NCI-H82 treated with DMSO at 0.1 percent for 48 hours (cell line): ENCODE measurements at regions not wholly inside any gene's neighbourhood (a gene's known extent, or its start where the extent isn't known, plus 50 kb on each side); places are given as distances from the start of the nearest gene placed in this dataset.

Source experiments
- DNase-seq: peaks from one replicate; lab custom pipeline; 2025; ENCODE audit not compliant: unreplicated experiment; lab: John Stamatoyannopoulos, UW

- DNase-seq: peak; percentile 66
Observed at GRCh38 chr9:26597542-26598149, 295.0 kb downstream of the CAAP1 start.

- no peak for DNase-seq
Observed at GRCh38 chr9:26579056-26579455, 313.5 kb downstream of the CAAP1 start.

- no peak for DNase-seq
Observed at GRCh38 chr9:26574898-26575440, 317.6 kb downstream of the CAAP1 start.

- no peak for DNase-seq
Observed at GRCh38 chr9:26574256-26574655, 318.3 kb downstream of the CAAP1 start.

- DNase-seq: no peak
Observed at GRCh38 chr9:26567976-26568375, 324.6 kb downstream of the CAAP1 start.

- DNase-seq: peak; percentile 39
Observed at GRCh38 chr9:26566141-26566540, 326.5 kb downstream of the CAAP1 start.

- DNase-seq: no peak
Observed at GRCh38 chr9:26565118-26565517, 327.5 kb downstream of the CAAP1 start.

- DNase-seq: no peak
Observed at GRCh38 chr9:26562338-26562737, 330.3 kb downstream of the CAAP1 start.

- no peak for DNase-seq
Observed at GRCh38 chr9:26561928-26562327, 330.7 kb downstream of the CAAP1 start.

GRCh38 chr9:26559506-26559905 lies 333.1 kb downstream of the CAAP1 start:
- DNase-seq: no peak

- DNase-seq: no peak
Observed at GRCh38 chr9:26551971-26552370, 340.6 kb downstream of the CAAP1 start.

GRCh38 chr9:26551451-26551850 lies 341.2 kb downstream of the CAAP1 start:
- no peak for DNase-seq

GRCh38 chr9:26548781-26549290 lies 343.8 kb downstream of the CAAP1 start:
- DNase-seq: no peak

GRCh38 chr9:26539867-26540493 lies 352.6 kb downstream of the CAAP1 start:
- DNase-seq: no peak

- DNase-seq: no peak
Observed at GRCh38 chr9:26537211-26537610, 355.4 kb downstream of the CAAP1 start.

- no peak for DNase-seq
Observed at GRCh38 chr9:26535151-26535550, 357.5 kb downstream of the CAAP1 start.

- DNase-seq: no peak
Observed at GRCh38 chr9:26530841-26531240, 361.8 kb downstream of the CAAP1 start.

GRCh38 chr9:26527931-26528330 lies 364.7 kb downstream of the CAAP1 start:
- no peak for DNase-seq

- no peak for DNase-seq
Observed at GRCh38 chr9:26524267-26524666, 368.3 kb downstream of the CAAP1 start.

GRCh38 chr9:26523577-26523976 lies 369.0 kb downstream of the CAAP1 start:
- no peak for DNase-seq

- no peak for DNase-seq
Observed at GRCh38 chr9:26520141-26520540, 372.5 kb downstream of the CAAP1 start.

- DNase-seq: no peak
Observed at GRCh38 chr9:26516773-26517343, 375.7 kb downstream of the CAAP1 start.
